K562 (cell line): ENCODE measurements at regions not wholly inside any gene's neighbourhood (a gene's known extent, or its start where the extent isn't known, plus 50 kb on each side); places are given as distances from the start of the nearest gene placed in this dataset.

Experiments
- ATAC-seq: fragments of 200-7000 bp; cut with Tn5 transposase; 3 replicates; pipeline ENCODE4 v1.9.1; 2020; ENCODE audit warnings: moderate library complexity
- BruUV-seq: library from RNA; stranded (reverse); fragments of 400-500 nt; replicated peaks from 2 replicates; lab custom pipeline; 2021; lab: Mats Ljungman, UMichigan
- CTCF ChIA-PET: fragments of 300-600 bp; formaldehyde crosslinking; extraction: SDS; loops from one replicate; lab custom pipeline; 2021; ENCODE audit warnings: low intra/inter-chr PET ratio; lab: Yijun Ruan, JAX
- POLR2A ChIA-PET: fragments of 300-600, 350-650 bp; sonication (Branson Sonifier 250); formaldehyde crosslinking; extraction: SDS; loops from one replicate; lab custom pipeline; 2021; ENCODE audit warnings: antibody characterized with exemption, inconsistent platforms; lab: Yijun Ruan, JAX
- DNase-seq, 4 experiments: peaks; one replicate each; pipeline versions ENCODE4 v3.0.0 to v3.0.0-alpha.2; 2011 to 2018; ENCODE audit warnings: low spot score in 3 of 4, mixed read lengths in 3 of 4; ENCODE audit errors: extremely low read depth in 1 of 4
- FAIRE-seq: peaks from 2 replicates; lab custom pipeline; 2011; peaks lifted over from hg19 to GRCh38; lab: Jason Lieb, UNC
- H2AFZ ChIP-seq: 2 replicates; pipeline ENCODE4 v1.6.0; 2011; ENCODE audit warnings: low read depth, low read length, control low read depth, inconsistent platforms
- H3K27ac ChIP-seq: fragments of 200-600 bp; 3 replicates; pipeline ENCODE4 v1.8.0; 2011; ENCODE audit warnings: low read depth, mild to moderate bottlenecking, control low read depth, inconsistent platforms, low read length, moderate library complexity, mixed read lengths; ENCODE audit errors: extremely low read depth
- H3K27me3 ChIP-seq, 2 experiments: fragments of 300-600 bp in 1 of 2; 2 replicates in 1 of 2; 3 replicates in 1 of 2; pipeline versions ENCODE4 v1.6.0 to v1.8.0; 2011; ENCODE audit warnings: inconsistent platforms in 2 of 2, low read length in 2 of 2, mild to moderate bottlenecking in 1 of 2, mixed read lengths in 1 of 2, moderate library complexity in 1 of 2; ENCODE audit not compliant: control insufficient read depth in 2 of 2, insufficient read depth in 2 of 2
- H3K36me3 ChIP-seq: fragments of 300-600 bp; 3 replicates; pipeline ENCODE4 v1.8.0; 2011; ENCODE audit warnings: mild to moderate bottlenecking, low read length, inconsistent platforms; ENCODE audit not compliant: control insufficient read depth, insufficient read depth
- H3K4me1 ChIP-seq, 2 experiments: fragments of 200-600 bp in 1 of 2; replicated peaks in 1 of 2; 2 replicates in 1 of 2; 3 replicates in 1 of 2; pipeline versions ENCODE4 v1.5.1 to v1.8.0; 2011; ENCODE audit warnings: inconsistent platforms in 2 of 2, low read length in 2 of 2, mild to moderate bottlenecking in 1 of 2, mixed read lengths in 1 of 2, moderate library complexity in 1 of 2; ENCODE audit not compliant: control insufficient read depth in 2 of 2, insufficient read depth in 2 of 2
- H3K4me2 ChIP-seq: 2 replicates; pipeline ENCODE4 v1.6.1; 2011; ENCODE audit warnings: low read length, control low read depth, inconsistent platforms, mixed read lengths; ENCODE audit not compliant: insufficient read depth
- H3K4me3 ChIP-seq: fragments of 200-600 bp; sonication (generic), shearing (Covaris generic); 2 replicates; pipeline ENCODE4 v1.5.1; 2016; ENCODE audit warnings: control low read depth, inconsistent platforms
- H3K79me2 ChIP-seq: fragments of 200-600 bp; 3 replicates; pipeline ENCODE4 v1.8.0; 2011; ENCODE audit warnings: low read length, inconsistent platforms; ENCODE audit not compliant: control insufficient read depth, insufficient read depth
- H3K9ac ChIP-seq, 2 experiments: 2 replicates each; pipeline versions ENCODE4 v1.6.0 to v1.6.1; 2011; ENCODE audit warnings: low read depth in 2 of 2, low read length in 2 of 2, control low read depth in 1 of 2, inconsistent platforms in 1 of 2, mild to moderate bottlenecking in 1 of 2, mixed read lengths in 1 of 2; ENCODE audit not compliant: insufficient read depth in 1 of 2
- H3K9me1 ChIP-seq: one replicate; pipeline ENCODE4 v1.6.0; 2011; ENCODE audit warnings: inconsistent platforms, mild to moderate bottlenecking, low read length, moderate library complexity; ENCODE audit not compliant: control insufficient read depth, insufficient read depth
- H3K9me3 ChIP-seq: replicated peaks from 2 replicates; pipeline ENCODE4 v1.5.1; 2011; ENCODE audit warnings: low read depth, low read length, inconsistent platforms; ENCODE audit not compliant: control insufficient read depth, insufficient read depth
- H4K20me1 ChIP-seq: replicated peaks from 2 replicates; pipeline ENCODE4 v1.6.1; 2011; ENCODE audit warnings: low read length, inconsistent platforms, mixed read lengths; ENCODE audit not compliant: control insufficient read depth, insufficient read depth
- KDM2B ChIP-seq: fragments of 250-450 bp; sonication (Bioruptor Pico); IDR thresholded peaks from 2 replicates; pipeline ENCODE4 v1.8.0; 2021; ENCODE audit warnings: mild to moderate bottlenecking, moderate library complexity
- NFIC ChIP-seq: fragments of 450-650 bp; IDR thresholded peaks from 2 replicates; pipeline ENCODE4 v1.6.1; 2017; ENCODE audit warnings: mild to moderate bottlenecking, inconsistent platforms
- NFIX ChIP-seq: fragments of 250-450 bp; sonication (Bioruptor Pico); IDR thresholded peaks from 2 replicates; pipeline ENCODE4 v1.4.0; 2020; ENCODE audit warnings: low read depth, mild to moderate bottlenecking, moderate library complexity
- POLR2AphosphoS5 ChIP-seq: IDR thresholded peaks from 2 replicates; pipeline ENCODE4 v1.6.1; 2011; ENCODE audit warnings: mild to moderate bottlenecking, low read depth, low read length, moderate library complexity; ENCODE audit not compliant: control insufficient read depth, insufficient read depth
- POLR3G ChIP-seq: IDR thresholded peaks from 2 replicates; pipeline ENCODE4 v1.6.1; 2011; ENCODE audit not compliant: insufficient read length, insufficient replicate concordance; ENCODE audit errors: extremely low read depth
- RAD21 ChIP-seq, 2 experiments: fragments of 250-450 bp in 1 of 2; fragments of 450-650 bp in 1 of 2; sonication (Bioruptor Pico) in 1 of 2; formaldehyde crosslinking in 1 of 2; IDR thresholded peaks in 1 of 2; conservative IDR thresholded peaks in 1 of 2; 2 replicates each; pipeline versions ENCODE4 v1.4.0 to v1.8.0; 2020 to 2022; ENCODE audit warnings: mild to moderate bottlenecking in 2 of 2, moderate library complexity in 1 of 2
- RBM22 ChIP-seq: fragments of 200-400 bp; formaldehyde crosslinking; IDR thresholded peaks from 2 replicates; pipeline ENCODE4 v1.6.1; 2018; ENCODE audit warnings: low read length, low read depth; ENCODE audit not compliant: poor library complexity, severe bottlenecking
- RNF2 ChIP-seq: sonication (generic); IDR thresholded peaks from 2 replicates; pipeline ENCODE4 v1.6.1; 2016
- TBL1XR1 ChIP-seq, 2 experiments: IDR thresholded peaks; 2 replicates each; pipeline ENCODE4 v1.6.1; 2012; ENCODE audit warnings: improper control_type of control experiment in 2 of 2, low read length in 2 of 2, mild to moderate bottlenecking in 1 of 2
- ZNF143 ChIP-seq: sonication (generic); formaldehyde crosslinking; IDR thresholded peaks from 2 replicates; pipeline ENCODE4 v1.9.0; 2022; ENCODE audit warnings: mild to moderate bottlenecking, missing genetic modification reagents
- WGBS: fragments of 100-300 bp; shearing (Covaris generic); methylation state at CpG from one replicate; pipeline ENCODE4 v1.1.6; 2016; ENCODE audit warnings: low coverage, mixed read lengths; ENCODE audit not compliant: insufficient coverage; ENCODE audit errors: missing lambda C conversion rate; 5-methylcytosine and 5-hydroxymethylcytosine counted together
- in situ Hi-C: fragments of 300-500 bp; cut with MboI; formaldehyde crosslinking; loops from 4 replicates; pipeline ENCODE4 v1.15.0; 2018; ENCODE audit warnings: inconsistent platforms, mixed read lengths
- intact Hi-C: fragments of 100-400 bp; cut with micrococcal nuclease; formaldehyde crosslinking; loops from 2 replicates; pipeline ENCODE4 v1.14.2; 2022
- TF ChIP-seq, protein P1 (sequence below): fragments of 250-450 bp; sonication (Bioruptor Pico); IDR thresholded peaks from 2 replicates; pipeline ENCODE4 v1.4.0; 2020; ENCODE audit warnings: mild to moderate bottlenecking, moderate library complexity
- TF ChIP-seq, protein P2 (sequence below): fragments of 250-450 bp; sonication (Bioruptor Pico); IDR thresholded peaks from 2 replicates; pipeline ENCODE4 v1.8.0; 2021; ENCODE audit warnings: mild to moderate bottlenecking, moderate library complexity

DNA sequence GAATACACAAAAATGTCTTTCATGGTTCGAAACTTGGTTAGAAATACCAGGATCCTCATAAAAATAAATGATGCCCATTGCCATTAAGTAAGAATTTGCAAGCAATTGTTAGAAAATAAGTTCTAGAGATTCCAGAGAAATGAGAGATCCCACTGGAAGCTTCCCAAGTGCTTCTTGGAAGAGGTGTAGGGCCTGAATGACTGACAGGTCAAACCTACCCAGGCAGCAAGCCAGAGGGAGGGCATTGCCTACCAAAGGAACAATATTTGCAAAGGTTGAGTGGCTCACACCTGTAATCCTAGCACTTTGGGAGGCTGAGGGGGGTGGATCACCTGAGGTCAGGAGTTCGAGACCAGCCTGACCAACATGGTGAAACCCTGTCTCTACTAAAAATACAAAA, 777.0 kb upstream of the WWC1 start:
- no peak overlapping the region for H3K27ac ChIP-seq
- no peaks in the 10 kb centered on the region for H3K27me3 ChIP-seq
- no peak for FAIRE-seq
- no peak overlapping the region for H3K4me2 ChIP-seq
- no peaks in the 10 kb centered on the region for H4K20me1 ChIP-seq
- no peaks in the 10 kb centered on the region for H3K79me2 ChIP-seq
- ChIA-PET CTCF (no interaction called here), POLR2A (no interaction called here)
- intact Hi-C loops: no loop called here
- WGBS: 5% methylated on average over 2 of the region's 2 CpGs
- ATAC-seq: no peak
- no peak overlapping the region for H3K4me3 ChIP-seq
- no peaks in the 10 kb centered on the region for H3K36me3 ChIP-seq
- H3K4me1 ChIP-seq: no peaks in the 10 kb centered on the region
- H3K9ac ChIP-seq: no peak overlapping the region
- BruUV-seq: no TSS peak
- H3K9me1 ChIP-seq: no peaks in the 10 kb centered on the region
- in situ Hi-C loops: no loop called here
- no peak overlapping the region for H2AFZ ChIP-seq
- no peaks in the 10 kb centered on the region for H3K9me3 ChIP-seq
- TF ChIP-seq POLR3G (no peak), RBM22 (no peak), ZNF143 (CRISPR knock-in tag) (no peak)
- DNase-seq: no peak

DNA sequence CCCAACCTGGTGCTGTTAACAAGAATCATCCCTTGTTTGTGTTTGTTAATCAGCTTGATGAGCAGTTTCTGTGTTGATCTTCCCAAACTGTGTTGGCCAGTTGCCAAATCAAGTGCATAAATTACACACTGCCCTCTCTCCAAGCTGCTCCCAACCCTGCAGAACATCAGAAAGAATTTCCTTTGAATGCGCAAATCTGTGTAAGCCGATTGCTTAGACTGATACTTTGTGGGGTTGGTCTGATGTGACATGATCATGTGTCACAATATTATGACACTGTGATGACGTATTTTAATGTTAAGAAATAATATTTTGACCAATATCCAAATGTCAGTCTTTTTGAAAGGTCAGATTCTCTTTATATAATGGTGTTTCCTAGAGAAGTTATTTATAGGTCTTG, 766.4 kb upstream of the WWC1 start:
- Histone ChIP-seq H3K9me1 (no peaks in the 10 kb centered on the region), H3K79me2 (no peaks in the 10 kb centered on the region), H3K9me3 (no peaks in the 10 kb centered on the region), H3K36me3 (no peaks in the 10 kb centered on the region), H3K9ac (no peak overlapping the region), H3K27ac (no peak overlapping the region), H3K4me3 (no peak overlapping the region), H2AFZ (no peak overlapping the region), H3K4me2 (no peak overlapping the region), H4K20me1 (no peaks in the 10 kb centered on the region), H3K4me1 (no peaks in the 10 kb centered on the region), H3K27me3 (no peaks in the 10 kb centered on the region)
- no peak for DNase-seq
- WGBS: 2% methylated on average over 3 of the region's 3 CpGs
- peak; percentile 25; the same call in 1 of the 2 replicates for TF ChIP-seq NFIX (CRISPR knock-in tag)
- no peak for TF ChIP-seq POLR2AphosphoS5
- no peak for TF ChIP-seq RNF2
- no peak for TF ChIP-seq RAD21 (CRISPR knock-in tag; conservative IDR thresholded peaks at IDR 0.05 in 1 of 2, IDR thresholded peaks at IDR 0.05 in 1 of 2)
- TF ChIP-seq KDM2B (CRISPR knock-in tag): no peak
- peak; percentile 62 for TF ChIP-seq NFIC
- TF ChIP-seq TBL1XR1 (IDR thresholded peaks at IDR 0.05; ENCODE audit: low read length in 2 of 2): no peak
- TF ChIP-seq, protein P1, sequence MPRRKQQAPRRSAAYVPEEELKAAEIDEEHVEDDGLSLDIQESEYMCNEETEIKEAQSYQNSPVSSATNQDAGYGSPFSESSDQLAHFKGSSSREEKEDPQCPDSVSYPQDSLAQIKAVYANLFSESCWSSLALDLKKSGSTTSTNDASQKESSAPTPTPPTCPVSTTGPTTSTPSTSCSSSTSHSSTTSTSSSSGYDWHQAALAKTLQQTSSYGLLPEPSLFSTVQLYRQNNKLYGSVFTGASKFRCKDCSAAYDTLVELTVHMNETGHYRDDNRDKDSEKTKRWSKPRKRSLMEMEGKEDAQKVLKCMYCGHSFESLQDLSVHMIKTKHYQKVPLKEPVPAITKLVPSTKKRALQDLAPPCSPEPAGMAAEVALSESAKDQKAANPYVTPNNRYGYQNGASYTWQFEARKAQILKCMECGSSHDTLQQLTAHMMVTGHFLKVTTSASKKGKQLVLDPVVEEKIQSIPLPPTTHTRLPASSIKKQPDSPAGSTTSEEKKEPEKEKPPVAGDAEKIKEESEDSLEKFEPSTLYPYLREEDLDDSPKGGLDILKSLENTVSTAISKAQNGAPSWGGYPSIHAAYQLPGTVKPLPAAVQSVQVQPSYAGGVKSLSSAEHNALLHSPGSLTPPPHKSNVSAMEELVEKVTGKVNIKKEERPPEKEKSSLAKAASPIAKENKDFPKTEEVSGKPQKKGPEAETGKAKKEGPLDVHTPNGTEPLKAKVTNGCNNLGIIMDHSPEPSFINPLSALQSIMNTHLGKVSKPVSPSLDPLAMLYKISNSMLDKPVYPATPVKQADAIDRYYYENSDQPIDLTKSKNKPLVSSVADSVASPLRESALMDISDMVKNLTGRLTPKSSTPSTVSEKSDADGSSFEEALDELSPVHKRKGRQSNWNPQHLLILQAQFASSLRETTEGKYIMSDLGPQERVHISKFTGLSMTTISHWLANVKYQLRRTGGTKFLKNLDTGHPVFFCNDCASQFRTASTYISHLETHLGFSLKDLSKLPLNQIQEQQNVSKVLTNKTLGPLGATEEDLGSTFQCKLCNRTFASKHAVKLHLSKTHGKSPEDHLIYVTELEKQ (CRISPR knock-in tag): no peak
- TF ChIP-seq, protein P2, sequence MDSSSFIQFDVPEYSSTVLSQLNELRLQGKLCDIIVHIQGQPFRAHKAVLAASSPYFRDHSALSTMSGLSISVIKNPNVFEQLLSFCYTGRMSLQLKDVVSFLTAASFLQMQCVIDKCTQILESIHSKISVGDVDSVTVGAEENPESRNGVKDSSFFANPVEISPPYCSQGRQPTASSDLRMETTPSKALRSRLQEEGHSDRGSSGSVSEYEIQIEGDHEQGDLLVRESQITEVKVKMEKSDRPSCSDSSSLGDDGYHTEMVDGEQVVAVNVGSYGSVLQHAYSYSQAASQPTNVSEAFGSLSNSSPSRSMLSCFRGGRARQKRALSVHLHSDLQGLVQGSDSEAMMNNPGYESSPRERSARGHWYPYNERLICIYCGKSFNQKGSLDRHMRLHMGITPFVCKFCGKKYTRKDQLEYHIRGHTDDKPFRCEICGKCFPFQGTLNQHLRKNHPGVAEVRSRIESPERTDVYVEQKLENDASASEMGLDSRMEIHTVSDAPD (CRISPR knock-in tag): no peak
- ChIA-PET CTCF (no interaction called here), POLR2A (no interaction called here)
- no TSS peak for BruUV-seq
- FAIRE-seq: no peak
- no peak for ATAC-seq
- intact Hi-C loops (no loop called here), in situ Hi-C loops (no loop called here)
